C4-2B (cell line): ENCODE measurements at regions not wholly inside any gene's neighbourhood (a gene's known extent, or its start where the extent isn't known, plus 50 kb on each side); places are given as distances from the start of the nearest gene placed in this dataset.

Source experiments
- H3K27ac ChIP-seq: fragments of 450-650 bp; 2 replicates; pipeline ENCODE4 v1.5.1; 2017
- ZFX ChIP-seq: fragments of 450-650 bp; IDR thresholded peaks from 2 replicates; pipeline ENCODE4 v1.6.1; 2017
- TF ChIP-seq, protein P1 (sequence below): fragments of 450-650 bp; conservative IDR thresholded peaks from 2 replicates; pipeline ENCODE4 v1.5.1; 2017; ENCODE audit warnings: mild to moderate bottlenecking

DNA sequence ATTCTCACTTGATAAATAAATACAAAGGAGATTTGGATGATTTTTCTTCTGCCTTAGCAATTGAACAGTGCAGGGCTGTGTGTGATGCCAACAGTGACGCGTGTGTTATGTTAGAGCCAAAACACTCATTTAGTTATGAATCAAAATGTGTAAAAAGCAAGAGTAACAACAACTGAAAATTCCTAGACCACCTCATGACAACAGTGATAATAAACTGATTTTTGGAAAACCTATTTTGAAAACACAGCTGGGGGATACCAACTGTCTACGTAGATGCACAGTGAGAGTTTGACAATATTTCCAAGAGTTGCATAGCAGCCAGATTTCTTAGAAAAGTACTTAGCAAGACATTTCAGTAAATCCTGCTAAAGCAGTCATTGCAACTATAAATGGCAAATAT is 323.9 kb downstream of the GALR1 start:
- H3K27ac ChIP-seq: no peak overlapping the region
- TF ChIP-seq, protein P1, sequence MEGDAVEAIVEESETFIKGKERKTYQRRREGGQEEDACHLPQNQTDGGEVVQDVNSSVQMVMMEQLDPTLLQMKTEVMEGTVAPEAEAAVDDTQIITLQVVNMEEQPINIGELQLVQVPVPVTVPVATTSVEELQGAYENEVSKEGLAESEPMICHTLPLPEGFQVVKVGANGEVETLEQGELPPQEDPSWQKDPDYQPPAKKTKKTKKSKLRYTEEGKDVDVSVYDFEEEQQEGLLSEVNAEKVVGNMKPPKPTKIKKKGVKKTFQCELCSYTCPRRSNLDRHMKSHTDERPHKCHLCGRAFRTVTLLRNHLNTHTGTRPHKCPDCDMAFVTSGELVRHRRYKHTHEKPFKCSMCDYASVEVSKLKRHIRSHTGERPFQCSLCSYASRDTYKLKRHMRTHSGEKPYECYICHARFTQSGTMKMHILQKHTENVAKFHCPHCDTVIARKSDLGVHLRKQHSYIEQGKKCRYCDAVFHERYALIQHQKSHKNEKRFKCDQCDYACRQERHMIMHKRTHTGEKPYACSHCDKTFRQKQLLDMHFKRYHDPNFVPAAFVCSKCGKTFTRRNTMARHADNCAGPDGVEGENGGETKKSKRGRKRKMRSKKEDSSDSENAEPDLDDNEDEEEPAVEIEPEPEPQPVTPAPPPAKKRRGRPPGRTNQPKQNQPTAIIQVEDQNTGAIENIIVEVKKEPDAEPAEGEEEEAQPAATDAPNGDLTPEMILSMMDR: no peak
- no peak for TF ChIP-seq ZFX

DNA sequence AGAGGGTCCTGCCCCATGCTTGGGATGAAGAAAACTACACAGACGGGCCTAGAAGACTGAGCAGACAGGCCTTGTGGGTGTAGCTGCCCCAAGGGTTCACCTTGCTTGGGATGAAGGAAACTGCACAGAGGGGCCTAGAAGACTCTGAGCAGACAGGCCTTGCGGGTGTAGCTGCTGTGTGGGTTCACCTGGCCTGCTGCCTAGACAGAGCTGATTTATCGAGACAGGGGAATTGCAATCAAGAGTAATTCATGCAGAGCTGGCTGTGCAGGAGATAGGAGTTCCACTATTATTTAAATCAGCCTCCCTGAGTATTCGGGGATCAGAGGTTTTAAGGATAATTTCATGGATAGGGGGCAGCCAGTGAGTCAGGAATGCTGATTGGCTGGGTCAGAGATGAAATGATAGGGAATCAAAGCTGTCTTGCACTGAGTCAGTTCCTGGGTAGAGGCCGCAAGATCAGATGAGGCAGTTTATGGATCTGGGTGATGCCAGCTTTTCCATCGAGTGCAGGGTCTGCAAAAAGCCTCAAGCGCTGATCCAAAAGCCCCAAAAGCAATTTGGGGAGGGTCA is 341.4 kb downstream of the GALR1 start:
- TF ChIP-seq ZFX: no peak
- no peak overlapping the region for H3K27ac ChIP-seq

DNA sequence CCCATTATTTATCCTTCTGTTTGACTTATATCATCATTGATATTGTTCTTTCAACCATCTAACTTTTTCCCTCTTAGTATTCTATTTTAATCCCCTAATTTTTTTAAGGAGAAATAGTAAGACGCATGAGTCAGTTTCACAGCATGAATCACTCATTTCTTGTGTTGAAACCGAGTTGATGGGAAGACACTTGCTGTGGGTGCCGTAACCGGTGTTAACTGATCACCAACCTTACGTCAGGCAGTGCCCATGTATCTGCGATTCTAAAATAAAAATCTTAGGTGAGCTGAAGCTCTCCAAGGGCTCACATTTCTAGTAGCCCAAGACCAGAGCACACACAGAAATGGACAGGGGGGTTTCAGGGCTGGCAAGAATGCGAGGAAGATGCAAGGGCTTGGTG is 348.1 kb downstream of the GALR1 start:
- no peak overlapping the region for H3K27ac ChIP-seq
- no peak for TF ChIP-seq ZFX
- TF ChIP-seq, protein P1: no peak

DNA sequence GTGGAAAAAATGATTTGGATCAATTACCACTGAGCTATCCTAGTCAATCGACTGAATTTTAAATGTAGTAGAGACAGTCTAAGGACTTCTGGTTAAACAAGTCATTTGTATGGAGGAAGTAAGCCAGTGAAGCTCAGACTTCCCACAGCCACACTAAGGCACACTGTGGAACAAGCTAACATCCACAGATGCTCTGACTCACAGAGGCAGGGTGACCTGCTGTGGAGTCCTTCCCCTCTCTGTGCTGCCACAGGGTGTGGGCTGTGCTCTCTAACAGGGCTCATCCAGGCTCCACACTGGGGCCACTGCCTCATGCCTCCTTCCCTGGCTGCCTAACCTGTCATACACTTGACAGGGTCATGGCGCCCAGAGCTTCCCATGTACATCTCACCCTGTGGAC is 351.0 kb downstream of the GALR1 start:
- no peak overlapping the region for H3K27ac ChIP-seq
- TF ChIP-seq, protein P1: no peak
- TF ChIP-seq ZFX: no peak

- TF ChIP-seq, protein P1: no peak
- no peak for TF ChIP-seq ZFX
- H3K27ac ChIP-seq: no peak overlapping the region
These were observed 351.9 kb downstream of the GALR1 start for GRCh38 chr18:77601567-77601966.

DNA sequence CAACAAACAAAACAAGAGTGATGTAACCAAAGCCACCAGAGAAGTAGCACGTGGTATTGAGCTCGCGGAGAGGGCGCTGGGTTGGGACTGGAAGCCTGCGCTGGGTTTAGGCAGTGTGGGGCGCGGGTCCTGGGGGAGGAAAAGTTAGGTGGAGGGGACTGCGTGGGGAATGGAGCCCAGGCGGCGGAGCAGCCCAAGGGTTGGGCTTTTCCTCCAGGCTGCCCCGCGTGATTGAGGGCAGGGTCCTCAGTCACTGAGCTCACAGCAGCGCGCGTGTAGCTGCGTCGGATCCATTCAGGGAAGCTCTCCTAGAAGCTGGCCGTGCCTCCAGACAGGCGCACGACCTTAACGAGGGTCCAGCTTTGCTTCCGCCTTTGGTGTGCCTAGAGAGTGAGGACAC is 357.4 kb downstream of the GALR1 start:
- TF ChIP-seq, protein P1: no peak
- TF ChIP-seq ZFX: no peak

DNA sequence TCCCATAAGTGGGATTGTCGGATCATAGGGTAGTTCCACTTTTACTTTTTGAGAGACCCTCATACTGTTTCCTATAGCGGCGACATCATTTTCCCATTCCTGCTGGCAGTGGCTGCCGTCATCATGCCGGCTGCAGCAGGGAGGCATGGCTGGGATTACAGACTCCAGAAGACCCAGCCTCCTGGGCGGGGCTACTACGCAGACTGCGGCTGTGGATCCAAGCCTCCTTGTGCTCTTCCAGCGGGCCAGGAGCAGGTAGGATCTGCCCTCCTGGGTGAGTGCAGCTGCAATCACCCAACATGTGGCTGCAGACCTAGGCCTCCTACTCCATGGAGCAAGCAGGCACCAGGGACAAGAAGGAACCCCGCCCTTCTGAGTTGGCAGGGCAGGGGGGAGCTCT is 359.2 kb downstream of the GALR1 start:
- H3K27ac ChIP-seq: no peak overlapping the region
- TF ChIP-seq ZFX: no peak
- TF ChIP-seq, protein P1: no peak

More for the DNA sequence above, 357.4 kb downstream of the GALR1 start:
- H3K27ac ChIP-seq: no peak overlapping the region

- no peak overlapping the region for H3K27ac ChIP-seq
- TF ChIP-seq ZFX: no peak
- TF ChIP-seq, protein P1: no peak
These were observed 368.0 kb downstream of the GALR1 start for GRCh38 chr18:77617694-77618093.
